K562 (cell line): ENCODE measurements at regions not wholly inside any gene's neighbourhood (a gene's known extent, or its start where the extent isn't known, plus 50 kb on each side); places are given as distances from the start of the nearest gene placed in this dataset.
"Not testable (repeated sequence)": the region's sequence is repeated elsewhere in the genome, so short reads cannot be mapped to it uniquely, and the experiment has no call there.

Experiments
- ARID1B ChIP-seq: fragments of 450-650 bp; IDR thresholded peaks from 2 replicates; pipeline ENCODE4 v1.6.1; 2016; ENCODE audit warnings: antibody characterized with exemption, mild to moderate bottlenecking, inconsistent platforms
- BACH1 ChIP-seq: fragments of 200-800 bp; sonication (Bioruptor generic); IDR thresholded peaks from 2 replicates; pipeline ENCODE4 v1.6.1; 2016; ENCODE audit warnings: missing genetic modification characterization, missing compliant biosample characterization
- DPF2 ChIP-seq: fragments of 450-650 bp; IDR thresholded peaks from 2 replicates; pipeline ENCODE4 v1.6.1; 2016
- JUND ChIP-seq, 2 experiments: IDR thresholded peaks; 2 replicates in 1 of 2; 3 replicates in 1 of 2; pipeline ENCODE4 v1.6.1; 2011; ENCODE audit warnings: borderline replicate concordance in 2 of 2, low read depth in 2 of 2, low read length in 2 of 2, improper control_type of control experiment in 1 of 2, missing biosample characterization in 1 of 2, missing genetic modification characterization in 1 of 2, missing genetic modification reagents in 1 of 2
- LEF1 ChIP-seq: fragments of 450-650 bp; IDR thresholded peaks from 2 replicates; pipeline ENCODE4 v1.6.1; 2016; ENCODE audit warnings: mild to moderate bottlenecking
- MAFF ChIP-seq: IDR thresholded peaks from 2 replicates; pipeline ENCODE4 v1.6.1; 2012; ENCODE audit warnings: low read length, improper control_type of control experiment
- MAZ ChIP-seq, 2 experiments: fragments of 450-650 bp in 1 of 2; sonication (generic) in 1 of 2; formaldehyde crosslinking; IDR thresholded peaks in 1 of 2; conservative IDR thresholded peaks in 1 of 2; 2 replicates each; pipeline versions ENCODE4 v1.4.0 to v1.5.0; 2020; ENCODE audit warnings: mild to moderate bottlenecking in 1 of 2, missing genetic modification reagents in 1 of 2
- MEF2D ChIP-seq: conservative IDR thresholded peaks from 2 replicates; pipeline ENCODE4 v1.6.1; 2016; ENCODE audit warnings: low read depth, missing genetic modification characterization, missing compliant biosample characterization
- MTA1 ChIP-seq: fragments of 450-650 bp; IDR thresholded peaks from 2 replicates; pipeline ENCODE4 v1.6.1; 2017; ENCODE audit warnings: borderline replicate concordance
- MTA3 ChIP-seq: fragments of 450-650 bp; formaldehyde crosslinking; IDR thresholded peaks from 2 replicates; pipeline ENCODE4 v1.6.1; 2017; ENCODE audit warnings: mild to moderate bottlenecking, borderline replicate concordance
- NR2C2 ChIP-seq, 2 experiments: fragments of 200-800 bp in 1 of 2; sonication (Bioruptor generic) in 1 of 2; sonication (generic) in 1 of 2; formaldehyde crosslinking in 1 of 2; IDR thresholded peaks; 2 replicates each; pipeline versions ENCODE4 v1.6.1 to v1.8.0; 2016 to 2022; ENCODE audit warnings: mild to moderate bottlenecking in 1 of 2, missing compliant biosample characterization in 1 of 2, missing genetic modification characterization in 1 of 2, missing genetic modification reagents in 1 of 2
- NRF1 ChIP-seq, 2 experiments: fragments of 450-650 bp; IDR thresholded peaks in 1 of 2; conservative IDR thresholded peaks in 1 of 2; 2 replicates each; pipeline ENCODE4 v1.6.1; 2014; ENCODE audit warnings: mild to moderate bottlenecking in 2 of 2
- PKNOX1 ChIP-seq: fragments of 450-650 bp; IDR thresholded peaks from 2 replicates; pipeline ENCODE4 v1.6.1; 2016
- SMAD3 ChIP-seq: fragments of 450-650 bp; formaldehyde crosslinking; conservative IDR thresholded peaks from 2 replicates; pipeline ENCODE4 v1.4.0; 2020; ENCODE audit warnings: mild to moderate bottlenecking
- SMARCA4 ChIP-seq: fragments of 450-650 bp; IDR thresholded peaks from 2 replicates; pipeline ENCODE4 v1.6.1; 2016
- SPI1 ChIP-seq: IDR thresholded peaks from 2 replicates; pipeline ENCODE4 v1.6.1; 2011; ENCODE audit warnings: low read depth, low read length, control low read depth, borderline replicate concordance
- TAF9B ChIP-seq: fragments of 450-650 bp; IDR thresholded peaks from 2 replicates; pipeline ENCODE4 v1.6.1; 2018; ENCODE audit warnings: mild to moderate bottlenecking; ENCODE audit not compliant: partially characterized antibody
- TOE1 ChIP-seq, 2 experiments: fragments of 450-650 bp in 1 of 2; sonication (generic) in 1 of 2; formaldehyde crosslinking in 1 of 2; IDR thresholded peaks; 2 replicates each; pipeline versions ENCODE4 v1.7.1 to v1.8.0; 2016 to 2022; ENCODE audit warnings: borderline replicate concordance in 2 of 2, mild to moderate bottlenecking in 2 of 2, antibody characterized with exemption in 1 of 2, inconsistent platforms in 1 of 2, low read depth in 1 of 2, missing genetic modification reagents in 1 of 2, moderate library complexity in 1 of 2
- ZNF197 ChIP-seq: fragments of 200-800 bp; sonication (Bioruptor generic); IDR thresholded peaks from 2 replicates; pipeline ENCODE4 v1.6.1; 2016; ENCODE audit warnings: low read depth, missing genetic modification characterization, missing compliant biosample characterization
- ZNF316 ChIP-seq: fragments of 450-650 bp; IDR thresholded peaks from 2 replicates; pipeline ENCODE4 v1.6.1; 2016
- ZNF41 ChIP-seq: fragments of 250-450 bp; sonication (Bioruptor Pico); conservative IDR thresholded peaks from 2 replicates; pipeline ENCODE4 v1.4.0; 2020; ENCODE audit warnings: mild to moderate bottlenecking
- ZNF766 ChIP-seq: fragments of 200-800 bp; sonication (Bioruptor generic); conservative IDR thresholded peaks from 2 replicates; pipeline ENCODE4 v1.6.1; 2016; ENCODE audit warnings: missing genetic modification characterization, missing compliant biosample characterization
- TF ChIP-seq, protein P1 (sequence below), 2 experiments: fragments of 450-650 bp in 1 of 2; sonication (generic) in 1 of 2; formaldehyde crosslinking in 1 of 2; IDR thresholded peaks in 1 of 2; conservative IDR thresholded peaks in 1 of 2; 2 replicates each; pipeline versions ENCODE4 v1.6.1 to v1.8.1; 2016 to 2023; ENCODE audit warnings: mild to moderate bottlenecking in 2 of 2, moderate library complexity in 2 of 2, inconsistent platforms in 1 of 2, missing genetic modification reagents in 1 of 2
- TF ChIP-seq, protein P2 (sequence below), 2 experiments: IDR thresholded peaks; 2 replicates each; pipeline ENCODE4 v1.6.1; 2011; ENCODE audit warnings: borderline replicate concordance in 1 of 2, control low read depth in 1 of 2, low read depth in 1 of 2, low read length in 1 of 2, mild to moderate bottlenecking in 1 of 2, mixed read lengths in 1 of 2, moderate library complexity in 1 of 2; ENCODE audit not compliant: insufficient read depth in 1 of 2, insufficient read length in 1 of 2, poor library complexity in 1 of 2, severe bottlenecking in 1 of 2; ENCODE audit errors: extremely low read depth in 1 of 2

GRCh38 chr7:32662509-32662908 lies 167.2 kb downstream of the AVL9 start (continued):
- TF ChIP-seq TOE1 (IDR thresholded peaks at IDR 0.05; ENCODE audit: borderline replicate concordance) (0 out of 2 replicates have a peak, but pooled peaks have one; percentile 28), ZNF766 (0 out of 2 replicates have a peak, but pooled peaks have one; percentile 23), DPF2 (peak; percentile 63), TAF9B (peak; percentile 33), MTA1 (0 out of 2 replicates have a peak, but pooled peaks have one; percentile 53), NRF1 (conservative IDR thresholded peaks at IDR 0.05 in 1 of 2, IDR thresholded peaks at IDR 0.05 in 1 of 2) (peak in 1 of 2 experiments; percentile 19; a peak in 1 of 4 replicates), MEF2D (tag) (0 out of 2 replicates have a peak, but pooled peaks have one; percentile 51), PKNOX1 (peak; percentile 64), MAFF (peak; percentile 24; the same call in 1 of the 2 replicates), ARID1B (peak; percentile 56), ZNF41 (CRISPR knock-in tag) (peak; percentile 77; the same call in 1 of the 2 replicates), ZNF316 (peak; percentile 45; the same call in 1 of the 2 replicates), SMAD3 (0 out of 2 replicates have a peak, but pooled peaks have one; percentile 48), NR2C2 (tag; IDR thresholded peaks at IDR 0.05) (peak; percentile 50; the same call in 1 of the 2 replicates), BACH1 (tag) (0 out of 2 replicates have a peak, but pooled peaks have one; percentile 12), ZNF197 (CRISPR knock-in tag) (0 out of 2 replicates have a peak, but pooled peaks have one; percentile 6), SPI1 (peak; percentile 68; the same call in 1 of the 2 replicates), MTA3 (peak; percentile 62; the same call in 1 of the 2 replicates), MAZ (CRISPR knock-in tag; conservative IDR thresholded peaks at IDR 0.05 in 1 of 2, IDR thresholded peaks at IDR 0.05 in 1 of 2) (peak in 1 of 2 experiments; percentile 30; a peak in 1 of 4 replicates), JUND (IDR thresholded peaks at IDR 0.05; ENCODE audit: borderline replicate concordance, low read depth, low read length) (peak; percentile 33; the same call in 1 of the 2 replicates), JUND (tag; IDR thresholded peaks at IDR 0.05; ENCODE audit: borderline replicate concordance, low read depth, low read length) (peak; percentile 38; the same call in 1 of the 3 replicates), LEF1 (peak; percentile 63; the same call in 1 of the 2 replicates), SMARCA4 (peak; percentile 59)
- not testable (repeated sequence) for TF ChIP-seq TOE1 (CRISPR knock-in tag; IDR thresholded peaks at IDR 0.05; ENCODE audit: borderline replicate concordance, low read depth); NR2C2 (CRISPR knock-in tag; IDR thresholded peaks at IDR 0.05)
- TF ChIP-seq, protein P1, sequence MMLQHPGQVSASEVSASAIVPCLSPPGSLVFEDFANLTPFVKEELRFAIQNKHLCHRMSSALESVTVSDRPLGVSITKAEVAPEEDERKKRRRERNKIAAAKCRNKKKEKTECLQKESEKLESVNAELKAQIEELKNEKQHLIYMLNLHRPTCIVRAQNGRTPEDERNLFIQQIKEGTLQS (IDR thresholded peaks at IDR 0.05), result peak; percentile 9; the same call in 1 of the 2 replicates
- TF ChIP-seq, protein P1 (CRISPR knock-in tag; conservative IDR thresholded peaks at IDR 0.05), result not testable (repeated sequence)
- TF ChIP-seq, protein P2, sequence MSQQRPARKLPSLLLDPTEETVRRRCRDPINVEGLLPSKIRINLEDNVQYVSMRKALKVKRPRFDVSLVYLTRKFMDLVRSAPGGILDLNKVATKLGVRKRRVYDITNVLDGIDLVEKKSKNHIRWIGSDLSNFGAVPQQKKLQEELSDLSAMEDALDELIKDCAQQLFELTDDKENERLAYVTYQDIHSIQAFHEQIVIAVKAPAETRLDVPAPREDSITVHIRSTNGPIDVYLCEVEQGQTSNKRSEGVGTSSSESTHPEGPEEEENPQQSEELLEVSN (IDR thresholded peaks at IDR 0.05; ENCODE audit: borderline replicate concordance in 1 of 2, extremely low read depth in 1 of 2, insufficient read depth in 1 of 2, insufficient read length in 1 of 2, low read depth in 1 of 2, low read length in 1 of 2, poor library complexity in 1 of 2, severe bottlenecking in 1 of 2), result peak; percentile 32 to 40
